HepG2 (cell line): ENCODE measurements at regions not wholly inside any gene's neighbourhood (a gene's known extent, or its start where the extent isn't known, plus 50 kb on each side); places are given as distances from the start of the nearest gene placed in this dataset.

Source experiments
- ADNP ChIP-seq: sonication (generic); formaldehyde crosslinking; IDR thresholded peaks from 2 replicates; pipeline ENCODE4 v1.4.0; 2020; ENCODE audit warnings: missing genetic modification reagents
- GABPA ChIP-seq, 2 experiments: IDR thresholded peaks; 2 replicates each; pipeline ENCODE4 v1.6.1; 2011 to 2016; ENCODE audit warnings: low read depth in 2 of 2, low read length in 1 of 2, missing biosample characterization in 1 of 2, missing genetic modification characterization in 1 of 2
- GPBP1L1 ChIP-seq: sonication (generic); formaldehyde crosslinking; IDR thresholded peaks from 2 replicates; pipeline ENCODE4 v1.5.0; 2020; ENCODE audit warnings: mild to moderate bottlenecking, missing genetic modification reagents
- MED1 ChIP-seq: sonication (generic); formaldehyde crosslinking; IDR thresholded peaks from 2 replicates; pipeline ENCODE4 v1.4.0; 2020; ENCODE audit warnings: missing genetic modification reagents
- PHF8 ChIP-seq: sonication (generic); formaldehyde crosslinking; IDR thresholded peaks from 2 replicates; pipeline ENCODE4 v1.5.0; 2020; ENCODE audit warnings: missing genetic modification reagents
- PITX1 ChIP-seq: sonication (generic); formaldehyde crosslinking; IDR thresholded peaks from 2 replicates; pipeline ENCODE4 v1.5.1; 2020; ENCODE audit warnings: mild to moderate bottlenecking, missing genetic modification reagents
- RBM22 ChIP-seq: fragments of 200-400 bp; formaldehyde crosslinking; optimal IDR thresholded peaks from 2 replicates; pipeline ENCODE3; 2017; ENCODE audit warnings: mild to moderate bottlenecking, low read length, moderate library complexity
- THRA ChIP-seq: sonication (generic); formaldehyde crosslinking; IDR thresholded peaks from 2 replicates; pipeline ENCODE4 v1.4.0; 2020; ENCODE audit warnings: missing genetic modification reagents, borderline replicate concordance
- ZBTB34 ChIP-seq: sonication (generic); formaldehyde crosslinking; IDR thresholded peaks from 2 replicates; pipeline ENCODE4 v1.8.0; 2022; ENCODE audit warnings: mild to moderate bottlenecking, missing genetic modification reagents
- ZNF530 ChIP-seq: sonication (generic); formaldehyde crosslinking; IDR thresholded peaks from 2 replicates; pipeline ENCODE4 v1.5.0; 2020; ENCODE audit warnings: low read depth, mild to moderate bottlenecking, missing genetic modification reagents
- ZNF546 ChIP-seq: sonication (generic); formaldehyde crosslinking; conservative IDR thresholded peaks from 2 replicates; pipeline ENCODE4 v1.8.1; 2023; ENCODE audit warnings: mild to moderate bottlenecking, missing genetic modification reagents
- ZNF619 ChIP-seq: sonication (generic); formaldehyde crosslinking; IDR thresholded peaks from 2 replicates; pipeline ENCODE4 v1.4.0; 2020; ENCODE audit warnings: mild to moderate bottlenecking, missing genetic modification reagents
- ZNF841 ChIP-seq: sonication (generic); formaldehyde crosslinking; IDR thresholded peaks from 2 replicates; pipeline ENCODE4 v1.8.1; 2023; ENCODE audit warnings: missing genetic modification reagents, borderline replicate concordance

GRCh38 chr5:51902512-51902911 is 519.3 kb downstream of the ISL1 start:
- no peak for TF ChIP-seq ZNF841 (CRISPR knock-in tag)
- no peak for TF ChIP-seq GABPA (IDR thresholded peaks at IDR 0.05; ENCODE audit: low read depth, low read length)
- TF ChIP-seq GABPA (CRISPR knock-in tag; IDR thresholded peaks at IDR 0.05; ENCODE audit: low read depth), result no peak
- TF ChIP-seq PITX1, result no peak
- no peak for TF ChIP-seq ADNP (CRISPR knock-in tag)
- no peak for TF ChIP-seq MED1 (CRISPR knock-in tag)
- TF ChIP-seq RBM22, result no peak
- no peak for TF ChIP-seq ZNF530 (CRISPR knock-in tag)
- no peak for TF ChIP-seq THRA
- TF ChIP-seq ZBTB34 (CRISPR knock-in tag), result no peak
- TF ChIP-seq ZNF619 (CRISPR knock-in tag), result no peak
- TF ChIP-seq ZNF546 (CRISPR knock-in tag), result no peak
- TF ChIP-seq PHF8, result no peak
- TF ChIP-seq GPBP1L1 (CRISPR knock-in tag), result no peak
